Stimulated activated CD8-positive, alpha-beta memory T cell treated with anti-CD3 and anti-CD28 coated beads, Interleukin-7, amount 100 ng/mL, for 48 hours (primary cell): ENCODE measurements at regions not wholly inside any gene's neighbourhood (a gene's known extent, or its start where the extent isn't known, plus 50 kb on each side); places are given as distances from the start of the nearest gene placed in this dataset.
"Not testable (repeated sequence)": the region's sequence is repeated elsewhere in the genome, so short reads cannot be mapped to it uniquely, and the experiment has no call there.

ENCODE experiments used
- DNase-seq, 2 donors: peaks; one replicate each; pipeline ENCODE4 v3.0.0-alpha.2; 2020; ENCODE audit warnings: low read depth in 1 of 2; ENCODE audit errors: extremely low read depth in 1 of 2

DNA sequence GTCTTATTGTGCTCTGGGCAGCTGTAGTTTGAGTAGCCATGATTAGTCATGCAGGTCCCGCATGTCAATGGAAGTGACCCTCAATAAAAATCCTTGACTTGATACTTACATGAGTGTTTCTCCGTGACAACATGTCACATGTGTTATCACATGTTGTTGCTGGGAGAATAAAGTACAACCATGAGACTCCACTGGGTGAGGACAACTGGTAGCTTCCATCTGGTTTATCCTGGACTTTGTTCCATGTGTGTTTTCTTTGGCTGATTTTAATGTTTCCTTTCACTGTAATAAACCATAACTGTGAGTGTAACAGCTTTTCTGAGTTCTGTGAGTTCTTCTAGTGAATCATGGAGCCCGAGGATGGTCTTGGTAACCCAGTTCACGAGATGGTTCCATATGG, 63.1 kb upstream of the NDN start:
- no peak for DNase-seq

DNA sequence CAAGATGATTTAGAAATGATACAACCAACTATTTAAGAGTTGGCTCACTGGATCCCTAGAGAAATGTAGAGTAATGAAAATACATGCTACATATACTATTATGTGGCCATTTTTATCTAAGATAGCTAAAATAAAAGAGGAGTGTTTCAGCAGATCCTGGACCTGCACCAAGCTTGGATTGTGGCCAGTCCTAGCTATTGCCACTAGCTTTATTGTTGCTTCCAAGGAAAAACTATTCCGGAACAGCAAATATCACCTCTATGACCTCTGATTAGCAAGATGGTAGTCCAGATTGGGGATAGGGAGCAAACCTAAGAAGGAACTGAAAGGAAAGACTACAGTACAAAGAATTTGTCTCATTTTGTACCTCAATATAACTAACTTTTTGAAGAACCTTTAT, 63.7 kb upstream of the NDN start:
- no peak for DNase-seq

DNA sequence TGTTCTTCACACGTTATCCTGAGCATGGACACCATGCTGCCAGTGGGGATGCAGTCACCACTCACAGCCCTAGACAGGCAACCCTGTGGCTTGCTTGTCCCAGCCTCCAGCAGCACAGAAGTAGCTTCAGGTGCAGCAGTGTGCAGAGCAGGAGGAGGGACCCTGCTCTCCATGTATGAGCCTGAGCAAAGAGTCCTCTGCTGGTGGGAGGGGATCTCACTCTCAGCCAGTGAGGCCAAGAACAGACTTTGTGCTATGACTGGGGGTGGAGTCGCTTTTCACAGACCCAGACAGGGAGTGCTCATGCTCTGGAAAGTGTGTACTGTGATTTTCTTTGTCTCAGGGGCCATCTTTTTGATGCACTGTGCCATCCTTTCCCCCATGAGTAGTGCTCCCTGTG, 66.1 kb upstream of the NDN start:
- DNase-seq = no peak

DNA sequence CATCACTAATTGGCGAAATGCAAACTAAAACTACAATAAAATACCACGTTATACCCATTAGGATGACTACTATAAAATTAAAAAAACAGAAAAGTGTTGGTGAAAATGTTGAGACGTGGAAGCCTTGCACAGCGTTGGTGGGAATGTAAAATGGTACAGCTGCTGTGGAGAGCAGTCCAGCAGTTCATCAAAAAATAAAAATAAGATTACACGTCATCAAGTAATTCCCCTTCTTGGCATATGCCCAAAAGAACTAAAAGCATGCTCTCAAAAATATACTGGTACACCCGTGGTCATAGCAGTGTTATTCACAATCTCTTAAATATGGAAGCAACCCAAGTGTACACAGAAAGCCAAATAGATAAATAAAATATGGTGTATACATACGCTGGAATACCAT, 71.8 kb upstream of the NDN start:
- DNase-seq = no peak

DNA sequence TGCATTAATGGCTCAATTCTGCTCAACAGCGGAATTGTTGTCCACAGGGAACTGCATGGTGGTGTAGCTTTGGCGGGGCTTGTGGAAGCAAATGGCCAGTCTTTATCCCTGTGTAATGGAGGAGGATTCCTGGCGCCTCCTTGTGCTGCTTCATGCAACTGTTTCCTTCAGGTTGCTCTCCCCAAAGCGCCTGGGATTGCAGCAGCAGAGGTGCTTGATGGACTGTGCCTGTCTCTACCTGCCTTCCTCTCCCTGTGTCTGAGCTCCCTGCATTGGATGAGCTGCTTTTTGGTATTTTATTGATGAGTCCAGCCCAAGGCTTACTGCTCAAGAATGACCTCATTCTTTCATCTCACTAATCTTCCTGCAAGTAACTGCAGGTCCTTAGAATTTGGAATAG, 72.9 kb upstream of the NDN start:
- DNase-seq = no peak

DNA sequence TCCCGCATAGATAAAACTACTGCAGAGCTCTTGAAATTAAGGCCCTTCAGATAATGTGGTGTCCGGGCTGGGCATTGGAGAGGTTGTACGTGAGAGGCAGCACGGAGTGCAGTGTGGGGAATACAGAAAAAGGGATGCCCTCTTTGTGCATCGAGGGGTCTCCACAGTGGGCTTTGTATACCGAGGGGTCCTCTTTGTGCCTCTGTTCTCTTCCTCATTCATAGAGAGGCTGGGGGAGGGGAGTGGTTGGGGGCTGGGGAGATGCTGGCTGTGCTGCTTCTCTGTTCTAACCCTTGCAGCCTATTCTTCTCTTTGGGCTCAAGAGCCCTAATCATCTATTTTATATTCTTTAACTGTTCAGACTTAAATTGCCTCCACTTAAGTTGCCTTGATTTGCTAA, 74.3 kb upstream of the NDN start:
- DNase-seq = no peak

DNA sequence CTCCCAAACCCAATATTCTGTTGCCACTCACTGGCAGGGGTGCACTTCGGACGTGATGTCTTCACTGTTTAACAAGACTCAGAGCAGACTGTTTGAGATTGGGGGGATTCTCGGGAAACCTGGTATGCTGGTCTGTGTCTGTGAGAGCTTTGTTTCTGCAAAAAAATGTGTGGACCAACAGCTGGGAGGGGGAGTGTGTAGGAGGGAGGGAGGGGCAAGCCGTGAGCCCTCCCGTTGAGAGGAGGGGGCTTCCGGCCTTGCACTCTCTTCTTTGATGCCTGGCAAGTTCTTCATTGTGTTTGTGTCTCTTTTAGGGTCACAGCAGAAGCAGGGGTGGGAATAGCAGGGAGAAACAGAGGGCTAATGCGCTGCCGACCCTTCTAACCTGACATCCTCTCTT, 74.9 kb upstream of the NDN start:
- DNase-seq = no peak

DNA sequence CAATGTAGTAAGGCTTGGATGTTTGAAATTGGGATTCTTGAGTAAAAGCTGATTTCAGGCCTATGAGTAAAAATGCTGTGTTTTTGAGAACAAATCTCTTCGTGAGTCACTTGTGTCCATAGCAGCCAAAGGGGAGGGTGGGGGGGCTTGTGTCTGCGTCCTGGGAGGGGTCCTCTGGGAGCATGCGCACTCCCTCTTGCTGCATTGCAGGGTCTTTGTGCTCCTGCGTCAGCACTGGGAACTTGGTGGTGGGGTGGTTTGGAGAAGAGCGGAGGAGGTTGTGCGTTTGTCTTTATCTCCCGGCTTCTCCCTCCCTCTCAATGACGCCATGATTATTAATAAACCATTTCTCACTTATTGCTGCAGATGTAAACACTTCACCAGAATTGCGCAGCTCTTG, 75.9 kb upstream of the NDN start:
- DNase-seq = no peak

DNA sequence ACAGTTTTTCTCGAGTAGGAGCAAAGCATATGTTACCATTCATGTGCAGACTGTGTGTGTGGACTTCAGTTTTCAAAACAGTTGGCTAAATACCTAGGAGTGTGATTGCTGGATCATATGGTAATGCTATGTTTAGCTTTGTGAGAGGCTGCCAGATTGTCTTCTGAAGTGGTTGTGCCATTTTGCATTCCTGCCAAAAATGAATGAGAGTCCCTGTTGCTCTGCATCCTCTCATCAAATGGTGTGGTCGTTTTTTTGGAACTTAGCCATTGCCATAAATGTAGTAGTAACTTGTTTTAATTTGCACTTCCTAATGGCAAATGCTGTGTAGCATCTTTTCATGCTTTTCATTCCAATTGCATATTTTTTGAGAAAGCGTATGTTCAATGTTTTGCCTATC, 77.2 kb upstream of the NDN start:
- DNase-seq = no peak

DNA sequence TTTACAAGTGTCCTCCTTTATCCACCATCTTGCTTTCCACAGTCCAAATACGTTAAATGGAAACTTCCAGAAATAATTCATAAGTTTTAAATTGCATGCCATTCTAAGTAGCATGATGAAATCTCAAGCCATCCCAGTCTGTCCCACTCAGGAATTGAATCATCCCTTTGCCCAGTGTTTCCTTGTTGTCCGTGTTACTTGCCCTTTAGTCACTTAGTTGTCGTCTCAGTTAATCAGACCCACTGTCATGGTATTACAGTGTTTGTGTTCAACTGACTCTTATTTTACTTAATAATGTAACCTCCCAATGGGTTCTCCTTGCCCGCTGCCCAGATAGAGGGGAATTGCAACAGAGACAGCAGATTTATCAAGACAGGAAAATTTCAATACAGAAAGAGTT, 77.6 kb upstream of the NDN start:
- DNase-seq = no peak

DNA sequence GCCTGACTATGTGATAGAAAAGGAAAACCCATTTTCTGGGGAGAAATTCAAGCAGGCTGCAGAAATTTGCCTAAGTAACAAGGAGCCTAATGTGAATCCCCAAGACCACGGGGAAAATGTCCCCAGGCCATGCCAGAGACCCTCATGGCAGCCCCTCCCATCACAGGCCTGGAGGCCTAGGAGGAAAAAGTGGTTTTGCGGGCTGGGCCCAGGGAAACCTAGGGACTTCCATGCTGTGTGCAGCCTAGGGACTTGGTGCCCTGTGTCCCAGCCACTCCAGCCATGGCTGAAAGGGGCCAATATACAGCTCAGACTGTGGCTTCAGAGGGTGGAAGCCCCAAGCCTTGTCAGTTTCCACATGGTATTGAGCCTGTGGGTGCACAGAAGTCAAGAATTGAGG, 79.7 kb upstream of the NDN start:
- not testable (repeated sequence) for DNase-seq

DNA sequence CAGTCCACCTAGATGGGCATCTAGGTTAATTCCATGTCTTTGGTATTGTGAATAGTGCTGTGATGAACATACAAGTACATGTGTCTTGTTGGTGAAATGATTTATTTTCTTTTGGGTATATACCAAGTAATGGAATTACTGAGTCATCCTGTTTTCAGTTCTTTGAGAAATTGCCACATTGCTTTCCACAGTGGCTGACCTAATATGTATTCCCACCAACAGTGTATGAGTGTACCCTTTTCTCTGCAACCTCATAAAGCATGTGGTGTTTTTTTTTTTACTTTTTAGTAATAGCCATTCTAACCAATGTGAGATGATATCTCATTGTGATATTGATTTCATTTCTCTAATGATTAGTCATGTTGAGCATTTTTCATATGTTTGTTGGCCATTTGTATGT, 86.0 kb upstream of the NDN start:
- no peak for DNase-seq

DNA sequence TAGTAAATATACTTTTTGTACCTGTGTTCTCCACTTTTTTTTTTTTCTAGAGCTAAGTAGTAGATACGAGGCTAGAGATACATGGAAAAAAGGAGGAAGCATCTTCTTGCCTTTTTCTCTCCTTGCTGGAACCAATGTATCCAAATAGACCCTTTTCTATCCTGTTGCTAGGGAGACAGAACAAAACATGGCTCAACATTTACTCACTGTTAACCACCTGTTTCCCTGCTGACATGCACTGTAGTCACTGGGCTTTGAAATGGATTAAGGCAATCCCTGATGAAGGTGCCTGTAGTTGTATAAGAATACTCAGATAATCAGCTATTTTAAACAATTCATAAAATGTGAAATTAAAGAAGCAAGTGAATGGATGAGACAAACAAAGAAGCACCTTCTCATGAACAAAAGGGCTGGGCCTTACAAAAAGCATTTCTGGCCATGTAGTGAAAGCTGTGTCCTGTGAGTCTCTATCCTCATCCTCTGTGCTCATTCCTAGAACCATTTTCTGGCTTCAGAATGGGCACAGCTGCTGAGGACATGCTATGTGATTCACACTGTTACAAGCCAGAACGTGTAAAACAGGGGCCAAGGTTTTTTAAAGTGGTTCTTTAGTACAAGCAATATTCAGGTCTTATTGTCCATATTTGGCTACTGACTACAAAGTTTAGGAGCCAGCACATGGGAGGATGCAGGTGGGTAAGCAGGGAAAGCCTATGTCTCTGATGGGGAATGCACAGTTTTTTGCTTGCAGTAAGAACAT, 100.4 kb upstream of the NDN start:
- no peak for DNase-seq

DNA sequence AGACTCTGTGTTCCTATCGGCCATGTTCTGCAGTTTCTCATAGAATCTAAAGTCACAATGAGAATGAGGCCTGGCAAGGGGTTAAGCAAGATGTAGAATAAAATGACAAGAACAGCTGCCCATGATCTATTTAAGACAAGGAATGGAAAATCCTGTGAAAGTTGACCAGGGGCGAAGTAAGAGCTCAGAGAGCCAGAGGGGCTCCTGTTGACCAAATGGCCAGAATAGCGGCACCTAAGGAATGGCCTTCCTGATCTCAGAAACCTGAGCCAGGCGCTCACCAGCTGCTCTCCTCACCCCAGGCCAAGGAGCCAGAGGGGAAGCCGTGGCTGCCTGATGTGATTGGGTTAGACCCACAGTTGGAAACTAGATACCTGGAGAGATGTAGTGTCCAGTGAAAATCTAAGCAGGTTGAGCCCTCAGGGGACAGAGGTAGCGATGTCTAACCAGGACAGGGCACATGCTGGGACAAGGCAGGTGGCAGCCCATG, 106.1 kb upstream of the NDN start:
- DNase-seq = no peak

DNA sequence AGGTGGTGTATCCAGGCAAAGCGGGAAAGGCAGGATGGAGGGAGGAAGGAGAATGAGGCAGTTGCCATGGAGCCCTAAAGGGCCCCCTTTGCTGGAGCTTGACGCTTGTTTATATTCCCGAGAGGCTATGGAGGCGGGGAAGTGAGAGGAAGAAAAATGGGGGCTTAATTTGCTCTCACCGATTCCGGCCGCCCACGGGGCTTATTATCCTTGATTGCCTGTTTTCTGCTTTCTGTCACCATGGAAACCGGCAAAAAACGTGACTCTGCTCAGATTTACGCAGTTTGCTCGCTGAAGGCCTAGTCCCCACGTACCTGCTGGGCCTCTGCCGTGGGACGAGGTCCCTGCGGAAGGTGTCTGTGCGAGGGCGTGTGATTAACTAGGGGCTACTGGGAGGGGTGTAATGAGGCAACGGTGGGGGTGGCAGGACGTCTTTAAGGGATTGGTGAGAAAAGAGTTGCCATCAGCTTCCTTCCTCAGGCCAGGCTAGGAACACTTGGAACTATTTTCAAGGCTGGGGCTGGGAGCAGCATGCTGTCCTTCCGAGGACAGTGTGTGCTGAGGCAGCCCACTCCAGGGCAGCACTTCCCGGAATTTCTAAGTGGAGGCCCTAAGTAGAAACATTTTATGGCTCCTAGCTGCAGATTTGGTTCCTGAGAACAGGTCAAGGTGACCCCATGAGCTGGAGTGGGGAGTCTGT, 110.8 kb upstream of the NDN start:
- DNase-seq = no peak

DNA sequence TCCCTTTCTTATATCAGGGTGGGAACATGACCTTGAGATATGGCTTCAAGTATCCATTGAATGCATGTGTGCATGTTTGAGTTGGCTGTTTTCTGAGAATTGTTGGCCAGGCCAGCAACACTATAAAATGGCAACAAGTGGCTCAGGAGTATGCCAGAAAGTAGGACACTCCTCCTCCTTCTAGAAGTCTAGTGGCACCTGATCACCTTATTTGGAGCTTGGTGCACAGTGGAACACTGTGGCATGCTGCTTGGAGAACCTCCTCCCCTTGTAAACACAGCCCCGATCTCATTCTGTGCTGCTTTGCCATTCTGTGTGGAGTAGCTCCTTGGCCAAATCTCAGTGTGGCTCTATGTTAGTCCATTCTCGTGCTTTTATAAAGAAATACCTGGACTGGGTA, 114.8 kb upstream of the NDN start:
- DNase-seq = no peak

DNA sequence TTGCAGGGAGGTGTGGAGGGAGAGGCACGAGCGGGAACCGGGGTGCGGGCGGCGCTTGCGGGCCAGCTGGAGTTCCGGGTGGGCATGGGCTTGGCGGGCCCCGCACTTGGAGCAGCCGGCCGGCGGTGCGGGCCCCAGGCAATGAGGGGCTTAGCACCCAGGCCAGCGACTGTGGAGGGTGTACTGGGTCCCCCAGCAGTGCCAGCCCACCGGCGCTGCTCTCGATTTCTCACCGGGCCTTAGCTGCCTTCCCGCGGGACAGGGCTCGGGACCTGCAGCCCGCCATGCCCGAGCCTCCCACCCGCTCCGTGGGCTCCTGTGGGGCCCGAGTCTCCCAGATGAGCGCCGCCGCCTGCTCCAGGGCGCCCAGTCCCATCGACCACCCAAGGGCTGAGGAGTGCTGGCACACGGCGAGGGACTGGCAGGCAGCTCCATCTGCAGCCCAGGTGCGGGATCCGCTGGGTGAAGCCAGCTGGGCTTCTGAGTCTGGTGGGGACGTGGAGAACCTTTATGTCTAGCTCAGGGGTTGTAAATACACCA, 115.9 kb upstream of the NDN start:
- DNase-seq = not testable (repeated sequence)

DNA sequence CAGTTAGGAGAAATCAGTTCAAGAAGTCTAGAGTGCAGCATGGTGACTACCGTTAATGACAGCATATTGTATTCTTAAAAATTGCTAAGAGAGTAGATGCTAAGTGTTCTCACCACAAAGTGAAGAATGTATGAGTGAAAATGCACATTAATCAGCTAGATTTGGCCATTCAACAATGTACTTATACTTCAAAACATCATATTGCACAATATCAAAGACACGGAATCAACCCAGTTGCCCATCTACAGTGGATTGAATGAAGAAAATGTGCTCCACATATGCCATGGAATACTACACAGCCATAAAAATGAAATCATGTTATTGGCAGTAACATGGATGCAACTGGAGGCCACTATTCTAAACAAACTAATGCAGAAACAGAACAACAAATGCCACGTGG, 119.9 kb upstream of the NDN start:
- DNase-seq = no peak

DNA sequence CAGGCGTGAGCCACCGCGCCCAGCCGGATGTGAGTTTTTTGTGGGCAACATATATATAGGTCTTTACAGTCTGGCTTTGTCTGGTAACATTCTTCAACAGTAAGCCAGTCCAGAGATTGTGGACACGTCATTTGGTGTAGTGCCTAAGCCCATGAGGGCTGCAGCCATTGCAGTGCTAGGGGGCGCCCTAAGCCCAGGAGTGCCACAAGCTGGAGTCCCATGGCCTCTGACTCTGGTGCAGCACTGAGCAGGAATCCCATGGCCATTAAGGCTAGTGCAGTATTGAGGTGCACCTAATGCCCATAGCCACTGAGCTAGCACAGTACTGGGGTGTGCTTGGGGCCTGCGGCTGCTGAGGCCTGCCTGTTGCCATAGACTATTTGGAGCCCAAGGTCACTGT, 136.4 kb upstream of the NDN start:
- DNase-seq = no peak

DNA sequence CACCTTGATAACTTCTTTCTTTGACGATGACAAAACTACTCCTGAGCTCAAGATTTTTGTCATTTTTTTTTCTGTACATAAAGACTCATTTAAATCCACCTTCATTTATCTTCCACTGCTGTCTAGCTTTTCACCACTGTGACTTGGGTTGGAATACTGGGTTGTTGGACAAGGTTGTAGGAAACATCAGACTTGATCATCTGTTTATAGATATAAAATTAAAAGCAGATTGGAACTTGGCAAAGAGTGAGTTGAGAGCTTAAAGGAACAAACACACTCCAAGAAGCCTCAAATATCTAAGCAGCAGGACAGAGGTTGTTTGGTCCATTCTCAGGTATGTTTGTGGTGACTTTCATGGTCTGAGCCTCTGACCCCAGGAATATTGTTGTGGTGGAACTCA, 141.7 kb upstream of the NDN start:
- DNase-seq = no peak

DNA sequence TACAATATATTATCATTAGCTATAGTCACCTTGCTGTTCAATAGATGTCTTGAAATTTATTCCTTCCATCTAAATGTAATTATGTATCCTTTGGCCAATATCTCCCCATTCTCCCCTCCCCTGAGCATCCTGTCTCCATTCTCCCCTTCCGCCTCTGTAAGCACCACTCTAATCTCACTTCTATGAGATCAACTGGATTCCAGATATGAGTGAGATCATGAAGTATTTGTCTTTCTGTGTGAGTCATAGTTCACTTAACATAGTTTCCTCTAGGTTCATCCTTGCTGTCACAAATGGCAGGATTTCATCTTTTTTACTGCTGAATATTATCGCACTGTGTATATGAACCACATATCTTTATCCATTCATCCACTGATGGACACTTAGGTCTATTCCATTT, 148.8 kb upstream of the NDN start:
- no peak for DNase-seq

DNA sequence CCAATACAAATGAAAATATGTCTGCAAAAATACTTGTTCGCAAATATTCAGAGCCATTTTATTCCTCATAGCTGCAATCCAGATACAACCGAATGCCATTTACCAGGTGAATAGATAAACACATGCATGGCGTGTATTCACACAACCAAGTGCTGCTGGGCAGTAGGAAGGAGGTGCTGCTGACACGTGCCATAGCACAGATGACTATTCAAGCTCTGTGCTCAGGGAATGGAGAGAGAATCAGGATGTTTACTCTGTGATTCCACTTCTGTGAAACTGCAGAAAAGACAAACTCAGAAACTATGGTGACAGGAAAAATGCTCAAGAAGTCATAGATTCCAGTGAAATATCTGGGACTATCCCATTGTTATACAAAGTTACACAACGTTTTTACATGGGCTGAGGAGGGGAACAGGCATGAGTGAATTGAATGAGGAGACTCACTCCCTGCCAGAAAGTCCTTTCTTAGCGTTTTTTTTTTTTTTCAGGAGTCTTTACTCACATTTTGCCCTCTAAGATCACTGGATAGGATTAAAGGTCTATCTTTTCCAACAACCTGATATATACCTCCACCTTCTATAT, 152.9 kb upstream of the NDN start:
- no peak for DNase-seq
